Endothelial cell of umbilical vein (primary cell): ENCODE measurements at regions not wholly inside any gene's neighbourhood (a gene's known extent, or its start where the extent isn't known, plus 50 kb on each side); places are given as distances from the start of the nearest gene placed in this dataset.

Source experiments
- BruUV-seq: library from RNA; stranded (reverse); fragments of 400-500 nt; replicated peaks from 2 replicates; lab custom pipeline; 2021; lab: Mats Ljungman, UMichigan
- CTCF ChIA-PET: fragments of 300-600, 350-600 bp; sonication (Branson Sonifier 250); formaldehyde crosslinking; loops from one replicate; lab custom pipeline; 2021; ENCODE audit warnings: antibody characterized with exemption, inconsistent platforms; lab: Charles Lee
- POLR2A ChIA-PET: fragments of 300-600, 350-600 bp; sonication (Branson Sonifier 250); formaldehyde crosslinking; loops from one replicate; lab custom pipeline; 2021; ENCODE audit warnings: antibody characterized with exemption, inconsistent platforms; lab: Charles Lee
- DNase-seq: peaks from one replicate; pipeline ENCODE4 v3.0.0-alpha.2; 2011; ENCODE audit warnings: low read depth, low spot score
- FAIRE-seq: peaks from 2 replicates; lab custom pipeline; 2011; peaks lifted over from hg19 to GRCh38; lab: Jason Lieb, UNC
- H2AFZ ChIP-seq: 2 replicates; pipeline ENCODE4 v1.6.0; 2012; ENCODE audit warnings: low read depth, low read length, control low read depth, inconsistent platforms
- H3K27ac ChIP-seq: 2 replicates; pipeline ENCODE4 v1.5.1; 2011; ENCODE audit warnings: low read depth, mild to moderate bottlenecking, control low read depth, low read length, moderate library complexity; ENCODE audit not compliant: insufficient read depth
- H3K27me3 ChIP-seq, 2 experiments: 2 replicates each; pipeline versions ENCODE4 v1.6.0 to v1.6.1; 2011; ENCODE audit warnings: low read length in 2 of 2, mixed read lengths in 1 of 2; ENCODE audit not compliant: control insufficient read depth in 2 of 2, insufficient read depth in 2 of 2
- H3K36me3 ChIP-seq, 2 experiments: 2 replicates in 1 of 2; 3 replicates in 1 of 2; pipeline ENCODE4 v1.5.1; 2011; ENCODE audit warnings: low read length in 2 of 2, mild to moderate bottlenecking in 1 of 2, moderate library complexity in 1 of 2; ENCODE audit not compliant: control insufficient read depth in 2 of 2, insufficient read depth in 2 of 2; ENCODE audit errors: extremely low read depth in 1 of 2
- H3K4me1 ChIP-seq: 3 replicates; pipeline ENCODE4 v1.5.1; 2011; ENCODE audit warnings: mild to moderate bottlenecking, low read length; ENCODE audit not compliant: control insufficient read depth, insufficient read depth; ENCODE audit errors: extremely low read depth
- H3K4me2 ChIP-seq: 2 replicates; pipeline ENCODE4 v1.6.1; 2011; ENCODE audit warnings: low read length, control low read depth, mixed read lengths; ENCODE audit not compliant: insufficient read depth
- H3K4me3 ChIP-seq, 3 experiments: fragments of 200-600 bp in 1 of 3; sonication (generic), shearing (Covaris generic) in 1 of 3; replicated peaks in 1 of 3; 2 replicates each; pipeline ENCODE4 v1.5.1; 2011 to 2016; ENCODE audit warnings: control low read depth in 3 of 3, low read length in 3 of 3, mild to moderate bottlenecking in 2 of 3, inconsistent platforms in 1 of 3, low read depth in 1 of 3, moderate library complexity in 1 of 3; ENCODE audit not compliant: insufficient read depth in 1 of 3
- H3K79me2 ChIP-seq: 2 replicates; pipeline ENCODE4 v1.6.0; 2012; ENCODE audit warnings: low read length, inconsistent platforms; ENCODE audit not compliant: control insufficient read depth, insufficient read depth
- H3K9ac ChIP-seq: replicated peaks from 2 replicates; pipeline ENCODE3; 2011; ENCODE audit warnings: low read length, control low read depth; ENCODE audit not compliant: insufficient read depth; ENCODE audit errors: extremely low read depth
- H3K9me1 ChIP-seq: replicated peaks from 3 replicates; pipeline ENCODE4 v1.6.0; 2011; ENCODE audit warnings: mild to moderate bottlenecking, low read length; ENCODE audit not compliant: control insufficient read depth, insufficient read depth; ENCODE audit errors: extremely low read depth
- H3K9me3 ChIP-seq: replicated peaks from 2 replicates; pipeline ENCODE4 v1.5.1; 2012; ENCODE audit warnings: low read length, inconsistent platforms; ENCODE audit not compliant: control insufficient read depth, insufficient read depth
- H4K20me1 ChIP-seq: replicated peaks from 2 replicates; pipeline ENCODE3; 2011; ENCODE audit warnings: mild to moderate bottlenecking, low read length; ENCODE audit not compliant: control insufficient read depth, insufficient read depth; ENCODE audit errors: extremely low read depth
- CTCF ChIP-seq, 2 donors: IDR thresholded peaks; 1 replicate in 1 of 2; 2 replicates in 1 of 2; pipeline ENCODE4 v1.5.1; 2011; ENCODE audit warnings: low read length in 2 of 2, mild to moderate bottlenecking in 2 of 2, moderate library complexity in 2 of 2, control low read depth in 1 of 2, inconsistent platforms in 1 of 2, low read depth in 1 of 2; ENCODE audit not compliant: insufficient read depth in 1 of 2; ENCODE audit errors: extremely low read depth in 1 of 2
- EZH2 ChIP-seq: IDR thresholded peaks from 2 replicates; pipeline ENCODE4 v1.6.1; 2012; ENCODE audit warnings: borderline replicate concordance, low read depth, mild to moderate bottlenecking, moderate library complexity, low read length, inconsistent platforms; ENCODE audit not compliant: severe bottlenecking
- FOS ChIP-seq: IDR thresholded peaks from 2 replicates; pipeline ENCODE4 v1.6.1; 2011; ENCODE audit warnings: mild to moderate bottlenecking, low read length, moderate library complexity, borderline replicate concordance; ENCODE audit not compliant: insufficient read depth
- GATA2 ChIP-seq: IDR thresholded peaks from 2 replicates; pipeline ENCODE4 v1.7.0; 2011; ENCODE audit warnings: low read depth, mild to moderate bottlenecking, moderate library complexity, mixed read lengths, low read length; ENCODE audit not compliant: insufficient read length, insufficient read depth
- JUN ChIP-seq: IDR thresholded peaks from 2 replicates; pipeline ENCODE4 v1.6.1; 2011; ENCODE audit warnings: borderline replicate concordance, low read depth; ENCODE audit not compliant: insufficient read length, insufficient read depth
- MAX ChIP-seq: IDR thresholded peaks from 2 replicates; pipeline ENCODE4 v1.6.1; 2011; ENCODE audit not compliant: insufficient read depth, insufficient read length
- MYC ChIP-seq: IDR thresholded peaks from one replicate; pipeline ENCODE4 v1.6.1; 2011; ENCODE audit warnings: mild to moderate bottlenecking, low read depth, low read length
- POLR2A ChIP-seq: IDR thresholded peaks from 2 replicates; pipeline ENCODE4 v1.6.1; 2012; ENCODE audit warnings: low read depth, mild to moderate bottlenecking, control low read depth, low read length
- POLR2AphosphoS5 ChIP-seq: IDR thresholded peaks from 2 replicates; pipeline ENCODE4 v1.6.1; 2012; ENCODE audit warnings: low read depth, mild to moderate bottlenecking, control low read depth, low read length, moderate library complexity; ENCODE audit not compliant: insufficient read depth
- dilution Hi-C: fragments of 300-500 bp; cut with MboI; formaldehyde crosslinking; loops from one replicate; pipeline ENCODE4 v1.15.0; 2019; ENCODE audit warnings: low sequenced_read_pairs; ENCODE audit not compliant: extremely low pct_ligation_motif_present
- intact Hi-C: fragments of 100-400 bp; cut with micrococcal nuclease; formaldehyde crosslinking; loops from one replicate; pipeline ENCODE4 v1.10.0; 2022

- Histone ChIP-seq H3K4me1 (peaks cover under 1% of the 10 kb centered on the region), H3K36me3 (no peaks in the 10 kb centered on the region), H3K27me3 (no peaks in the 10 kb centered on the region), H2AFZ (no peak overlapping the region), H3K4me3 (no peak overlapping the region), H4K20me1 (no peaks in the 10 kb centered on the region), H3K9me1 (no peaks in the 10 kb centered on the region), H3K9ac (no peak overlapping the region), H3K79me2 (no peaks in the 10 kb centered on the region), H3K27ac (no peak overlapping the region), H3K4me2 (no peak overlapping the region), H3K9me3 (no peaks in the 10 kb centered on the region)
- intact Hi-C loops = no loop called here
- POLR2A ChIA-PET = no interaction called here
- BruUV-seq = no TSS peak
- dilution Hi-C loops = no loop called here
- CTCF ChIA-PET = no interaction called here
- FAIRE-seq (no peak), DNase-seq (no peak)
- no peak for TF ChIP-seq JUN
- no peak for TF ChIP-seq GATA2
- TF ChIP-seq MYC = no peak
- TF ChIP-seq FOS = no peak
- no peak for TF ChIP-seq EZH2
- TF ChIP-seq CTCF (IDR thresholded peaks at IDR 0.05; ENCODE audit: extremely low read depth in 1 of 2, insufficient read depth in 1 of 2, low read depth in 1 of 2, low read length in 2 of 2) = no peak
- no peak for TF ChIP-seq POLR2A
- TF ChIP-seq MAX = no peak
- no peak for TF ChIP-seq POLR2AphosphoS5
Measured at GRCh38 chr1:55635856-55636255, 420.7 kb upstream of the USP24 start.
